IPS-20b (cell line): ENCODE measurements at regions not wholly inside any gene's neighbourhood (a gene's known extent, or its start where the extent isn't known, plus 50 kb on each side); places are given as distances from the start of the nearest gene placed in this dataset.

ENCODE experiments used
- H3K27ac ChIP-seq: one replicate; pipeline ENCODE4 v1.5.1; 2013; ENCODE audit warnings: low read length
- H3K27me3 ChIP-seq: 2 replicates; pipeline ENCODE4 v1.6.1; 2013; ENCODE audit warnings: mild to moderate bottlenecking, low read length, inconsistent platforms; ENCODE audit not compliant: insufficient read depth
- H3K36me3 ChIP-seq: 2 replicates; pipeline ENCODE4 v1.6.1; 2013; ENCODE audit warnings: low read depth, mild to moderate bottlenecking, inconsistent platforms, low read length, moderate library complexity; ENCODE audit not compliant: insufficient read depth
- H3K4me1 ChIP-seq: 2 replicates; pipeline ENCODE4 v1.6.1; 2013; ENCODE audit warnings: mild to moderate bottlenecking, control low read depth, inconsistent platforms, low read length, moderate library complexity; ENCODE audit not compliant: insufficient read depth
- H3K4me3 ChIP-seq: 2 replicates; pipeline ENCODE4 v1.5.1; 2013; ENCODE audit warnings: mild to moderate bottlenecking, low read length, inconsistent platforms
- H3K9ac ChIP-seq: 2 replicates; pipeline ENCODE4 v1.6.1; 2013; ENCODE audit warnings: low read depth, mild to moderate bottlenecking, inconsistent platforms, low read length, moderate library complexity
- H3K9me3 ChIP-seq: 2 replicates; pipeline ENCODE4 v1.6.1; 2013; ENCODE audit warnings: mild to moderate bottlenecking, low read depth, low read length, inconsistent platforms; ENCODE audit not compliant: insufficient read depth

DNA sequence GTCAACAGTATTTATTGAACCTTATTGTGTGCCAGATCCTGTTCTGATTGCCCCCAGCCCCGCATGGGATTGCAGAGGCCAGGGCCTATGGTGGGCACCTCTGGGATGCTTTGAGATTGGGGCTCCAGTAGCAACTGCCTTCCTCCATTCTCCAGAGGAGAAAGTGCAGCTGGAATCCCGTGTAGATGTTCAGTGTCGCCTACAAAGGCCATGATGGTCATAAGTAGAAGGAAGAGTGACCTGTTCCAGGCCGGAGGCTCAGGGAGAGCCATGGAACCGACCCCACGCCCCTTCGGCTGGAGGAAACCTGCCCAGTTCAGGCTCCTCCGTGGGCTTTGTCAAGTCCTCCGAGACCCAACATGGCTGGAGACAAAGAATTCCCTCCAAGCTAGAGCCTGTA is 287.5 kb downstream of the FBXW7 start:
- H3K4me1 ChIP-seq = no peaks in the 10 kb centered on the region
- H3K27ac ChIP-seq = no peak overlapping the region
- no peak overlapping the region for H3K9ac ChIP-seq
- no peaks in the 10 kb centered on the region; the same call in none of the 2 replicates for H3K9me3 ChIP-seq
- H3K36me3 ChIP-seq = no peaks in the 10 kb centered on the region
- H3K27me3 ChIP-seq = no peaks in the 10 kb centered on the region
- H3K4me3 ChIP-seq = no peak overlapping the region

DNA sequence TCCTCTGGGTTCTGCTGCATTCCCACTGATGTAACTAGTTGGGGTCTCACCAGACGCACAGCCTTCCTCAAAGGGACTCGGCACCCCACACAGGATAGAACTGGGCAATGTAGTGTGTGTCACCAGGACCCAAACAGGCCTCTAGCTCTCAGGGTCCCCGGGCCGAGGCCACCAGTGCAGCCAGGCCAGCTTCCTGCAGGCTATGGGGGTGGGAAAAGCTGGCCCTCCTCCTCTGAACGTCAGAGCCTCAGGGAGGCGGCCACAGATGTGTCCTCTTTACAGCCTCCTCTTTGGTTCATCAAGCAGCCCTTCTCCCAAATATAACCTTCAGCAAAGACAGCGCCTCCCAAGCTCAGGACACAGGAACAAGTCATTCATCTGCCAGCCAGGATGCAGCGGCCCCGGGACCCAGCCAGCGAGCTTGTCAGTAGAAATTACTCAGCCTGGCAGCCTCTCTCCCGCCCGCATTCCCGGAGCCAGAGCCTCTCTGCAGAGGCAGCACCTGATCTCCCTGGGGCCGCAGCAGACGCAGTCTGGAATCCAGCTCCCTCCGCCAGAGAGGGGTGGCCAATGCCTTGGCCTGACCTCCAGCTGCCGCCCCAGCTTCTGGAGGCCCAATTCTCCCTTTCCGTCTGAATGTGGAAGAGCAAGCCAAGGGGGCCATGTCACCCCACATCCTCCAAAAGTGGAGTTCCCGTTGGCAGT is 288.5 kb downstream of the FBXW7 start:
- Histone ChIP-seq H3K9ac (no peak overlapping the region), H3K27ac (no peak overlapping the region), H3K4me3 (no peak overlapping the region), H3K9me3 (no peaks in the 10 kb centered on the region; the same call in none of the 2 replicates), H3K36me3 (no peaks in the 10 kb centered on the region), H3K27me3 (no peaks in the 10 kb centered on the region), H3K4me1 (no peaks in the 10 kb centered on the region)

DNA sequence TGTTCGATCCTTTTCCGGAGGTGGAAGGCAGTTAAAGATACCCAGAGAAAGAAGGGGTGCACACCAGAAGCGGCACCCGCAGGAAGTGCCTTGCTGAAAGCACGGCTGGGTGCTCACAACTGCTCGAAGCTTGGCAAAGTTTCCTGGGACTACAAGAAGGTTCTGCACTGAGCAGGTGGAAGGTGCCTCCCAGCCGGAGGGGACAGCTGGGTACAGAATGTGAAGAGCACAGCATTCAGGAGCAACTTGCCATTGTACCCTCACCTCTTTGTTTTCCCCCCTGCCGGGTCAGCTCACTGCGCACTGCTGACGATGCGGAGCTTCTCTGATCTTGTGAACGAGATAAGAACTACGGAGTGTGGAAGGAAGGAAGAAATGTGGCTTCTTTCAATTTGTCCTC is 289.2 kb downstream of the FBXW7 start:
- H3K4me1 ChIP-seq = no peaks in the 10 kb centered on the region
- H3K9ac ChIP-seq = no peak overlapping the region
- no peaks in the 10 kb centered on the region for H3K36me3 ChIP-seq
- H3K9me3 ChIP-seq = no peaks in the 10 kb centered on the region
- H3K4me3 ChIP-seq = no peak overlapping the region
- H3K27me3 ChIP-seq = no peaks in the 10 kb centered on the region
- H3K27ac ChIP-seq = no peak overlapping the region

DNA sequence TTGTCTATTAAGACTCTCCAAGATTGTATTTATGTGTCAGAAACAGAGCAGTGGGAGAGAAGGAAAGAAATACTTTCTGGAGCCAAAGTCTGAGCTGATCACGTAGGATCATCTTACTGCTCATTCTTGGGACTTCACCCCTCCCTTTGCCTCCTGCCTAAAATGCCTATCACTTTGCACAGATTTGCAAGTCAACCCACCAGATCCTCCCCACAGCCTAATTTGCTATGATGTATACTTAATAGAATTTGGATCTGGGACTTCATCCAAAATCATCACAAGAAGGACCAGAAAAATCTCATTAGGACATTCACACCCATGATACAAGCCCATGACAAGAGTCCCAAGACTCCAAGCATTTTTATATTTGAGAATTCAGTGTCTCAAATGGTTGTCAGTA is 290.2 kb downstream of the FBXW7 start:
- Histone ChIP-seq H3K9ac (no peak overlapping the region), H3K27me3 (no peaks in the 10 kb centered on the region), H3K9me3 (no peaks in the 10 kb centered on the region), H3K27ac (no peak overlapping the region), H3K4me1 (no peaks in the 10 kb centered on the region), H3K4me3 (no peak overlapping the region), H3K36me3 (no peaks in the 10 kb centered on the region)

DNA sequence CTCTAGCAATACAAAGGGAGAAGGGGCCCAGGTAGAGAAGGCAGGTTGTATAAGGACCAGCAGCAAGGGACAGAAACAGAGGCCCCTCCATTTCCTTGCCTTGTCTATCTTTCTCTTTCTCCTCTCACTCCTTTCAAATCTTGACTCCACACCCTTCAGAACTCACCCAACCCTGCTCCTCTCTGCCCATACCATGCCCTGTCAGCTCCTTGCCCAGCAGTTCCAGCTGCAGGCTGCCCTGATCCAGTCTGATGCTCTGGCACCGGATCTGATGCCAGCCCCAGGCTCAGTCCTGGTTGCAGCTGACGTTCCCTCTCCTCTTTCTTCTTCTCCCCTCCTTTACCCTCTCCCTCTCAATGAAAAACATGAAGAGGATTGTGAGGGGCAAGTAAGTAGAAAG is 291.2 kb downstream of the FBXW7 start:
- Histone ChIP-seq H3K9ac (no peak overlapping the region), H3K36me3 (no peaks in the 10 kb centered on the region), H3K4me1 (no peaks in the 10 kb centered on the region), H3K27ac (no peak overlapping the region), H3K4me3 (no peak overlapping the region), H3K9me3 (no peaks in the 10 kb centered on the region), H3K27me3 (no peaks in the 10 kb centered on the region)

DNA sequence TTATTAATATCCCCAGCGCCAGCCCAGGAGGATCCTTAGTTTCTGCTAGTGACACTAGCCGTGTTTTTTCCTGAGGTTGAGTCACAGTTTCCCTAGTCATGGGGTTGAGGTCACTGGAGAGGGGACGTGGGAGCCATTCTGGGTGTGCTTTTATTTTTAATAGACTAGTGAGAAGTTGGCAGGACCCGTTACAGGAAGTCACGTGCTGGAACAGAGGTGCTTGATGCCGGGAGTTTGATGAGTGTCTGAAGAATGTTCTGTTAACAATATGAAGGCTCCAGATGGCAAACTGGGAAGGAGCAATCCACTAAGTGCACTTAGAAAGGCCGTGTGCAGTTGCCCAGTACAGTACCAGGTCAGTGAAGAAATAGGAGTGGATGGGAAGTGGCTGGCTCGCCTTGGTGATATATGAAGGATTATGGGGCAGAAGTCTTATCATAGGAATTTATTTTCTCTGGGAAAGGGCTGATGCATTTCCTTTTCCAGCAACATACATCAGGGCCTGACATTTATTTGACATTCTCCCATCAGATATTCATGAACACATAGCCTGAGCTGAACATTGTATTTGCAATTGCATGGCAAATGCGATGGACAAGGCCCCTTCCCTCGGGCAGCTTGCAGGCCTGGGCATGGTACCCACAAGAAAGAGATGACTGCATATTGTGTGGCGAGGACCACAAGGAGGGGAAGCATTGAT is 291.8 kb downstream of the FBXW7 start:
- no peaks in the 10 kb centered on the region for H3K36me3 ChIP-seq
- no peaks in the 10 kb centered on the region for H3K9me3 ChIP-seq
- no peak overlapping the region for H3K9ac ChIP-seq
- H3K4me1 ChIP-seq = no peaks in the 10 kb centered on the region
- no peak overlapping the region for H3K4me3 ChIP-seq
- H3K27me3 ChIP-seq = no peaks in the 10 kb centered on the region
- no peak overlapping the region for H3K27ac ChIP-seq

DNA sequence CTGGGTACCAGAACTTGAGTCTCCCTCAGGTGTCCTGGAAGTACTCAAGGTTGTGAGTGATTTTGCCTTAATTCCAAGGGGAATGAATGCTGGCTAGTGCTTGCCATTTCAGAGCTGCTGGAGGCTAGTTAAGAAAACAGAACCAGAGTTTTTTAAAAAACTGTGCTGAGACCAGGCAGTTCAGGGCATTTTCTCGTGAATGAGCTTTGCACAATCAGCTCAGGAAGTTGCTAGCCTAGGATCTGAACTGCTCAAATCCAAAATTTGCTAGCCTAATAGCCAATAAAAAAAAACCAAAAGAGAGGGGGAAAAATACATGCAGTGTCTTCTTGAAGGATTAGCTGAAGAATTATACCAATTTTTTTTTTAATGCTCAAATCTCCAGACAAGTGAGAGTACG is 292.7 kb downstream of the FBXW7 start:
- Histone ChIP-seq H3K27me3 (no peaks in the 10 kb centered on the region), H3K4me1 (no peaks in the 10 kb centered on the region), H3K27ac (no peak overlapping the region), H3K4me3 (no peak overlapping the region), H3K9me3 (no peaks in the 10 kb centered on the region), H3K9ac (no peak overlapping the region), H3K36me3 (no peaks in the 10 kb centered on the region)

DNA sequence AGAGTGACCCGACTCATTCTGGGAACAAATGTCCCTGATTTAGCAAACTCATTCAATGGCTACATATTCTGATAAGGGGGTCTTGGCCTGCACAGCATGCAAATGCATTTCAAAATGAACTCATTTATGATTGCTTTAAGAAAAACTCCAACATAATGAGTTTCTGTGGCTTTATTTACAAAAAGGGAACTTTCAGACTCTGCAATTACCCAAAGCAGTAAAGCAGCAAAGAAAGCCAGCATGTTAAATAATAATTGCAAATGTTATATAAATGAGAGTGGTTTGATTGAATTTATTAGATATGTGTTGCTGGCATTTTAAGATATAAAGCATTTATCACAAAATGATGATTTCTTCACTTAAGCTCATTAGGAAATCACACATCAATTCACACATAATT is 295.7 kb downstream of the FBXW7 start:
- no peak overlapping the region for H3K9ac ChIP-seq
- no peaks in the 10 kb centered on the region for H3K4me1 ChIP-seq
- no peaks in the 10 kb centered on the region for H3K9me3 ChIP-seq
- H3K27me3 ChIP-seq = no peaks in the 10 kb centered on the region
- H3K36me3 ChIP-seq = no peaks in the 10 kb centered on the region
- no peak overlapping the region for H3K4me3 ChIP-seq
- no peak overlapping the region for H3K27ac ChIP-seq

DNA sequence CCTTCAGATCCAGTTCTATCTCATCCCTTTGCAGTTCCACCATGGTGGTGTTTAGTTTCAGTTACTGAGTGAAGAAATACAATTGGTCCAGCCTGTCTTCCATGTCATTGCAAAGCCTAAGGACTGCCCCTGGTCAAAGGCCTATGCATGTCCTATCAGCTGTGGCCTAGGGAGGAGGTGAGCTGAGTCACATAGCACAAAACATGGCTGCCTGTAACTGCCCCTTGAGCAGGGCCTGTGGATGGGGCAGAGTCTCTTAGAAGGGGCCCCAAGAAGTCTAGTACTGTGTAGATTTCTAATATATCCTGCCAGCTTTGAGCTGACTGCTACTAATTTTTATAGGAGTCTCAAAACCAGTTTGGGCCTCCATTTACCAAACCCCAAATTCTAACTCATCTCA is 296.7 kb downstream of the FBXW7 start:
- H3K9ac ChIP-seq = no peak overlapping the region
- H3K36me3 ChIP-seq = no peaks in the 10 kb centered on the region
- H3K4me3 ChIP-seq = no peak overlapping the region
- H3K27me3 ChIP-seq = no peaks in the 10 kb centered on the region
- no peaks in the 10 kb centered on the region for H3K9me3 ChIP-seq
- no peak overlapping the region for H3K27ac ChIP-seq
- H3K4me1 ChIP-seq = no peaks in the 10 kb centered on the region

DNA sequence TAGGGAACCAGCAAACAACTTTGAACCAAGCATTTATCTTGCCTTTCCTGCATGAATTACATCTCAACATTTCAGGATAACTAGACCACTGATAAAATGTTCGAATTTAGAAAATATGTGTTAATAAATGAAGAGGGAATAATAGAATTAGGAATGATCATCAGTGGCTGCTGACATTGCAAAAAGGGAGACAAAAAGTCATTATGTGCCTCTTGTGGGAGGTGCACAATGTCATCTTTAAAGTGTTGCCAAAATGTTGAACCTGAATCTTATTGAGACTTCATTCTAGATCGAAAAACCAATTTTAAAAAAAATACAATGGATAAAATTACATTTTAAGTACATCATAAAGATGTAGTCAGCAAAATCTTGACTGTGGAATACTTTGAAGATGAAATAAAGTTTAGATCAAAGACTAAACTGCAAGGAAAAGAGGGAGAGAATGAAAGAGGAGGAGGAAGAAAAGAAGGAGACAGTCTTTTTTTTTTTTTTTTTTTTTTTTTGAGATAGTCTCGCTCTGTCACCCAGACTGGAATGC is 299.3 kb downstream of the FBXW7 start:
- Histone ChIP-seq H3K27me3 (no peaks in the 10 kb centered on the region), H3K27ac (no peak overlapping the region), H3K36me3 (no peaks in the 10 kb centered on the region), H3K9ac (no peak overlapping the region), H3K9me3 (no peaks in the 10 kb centered on the region), H3K4me3 (no peak overlapping the region), H3K4me1 (no peaks in the 10 kb centered on the region)

DNA sequence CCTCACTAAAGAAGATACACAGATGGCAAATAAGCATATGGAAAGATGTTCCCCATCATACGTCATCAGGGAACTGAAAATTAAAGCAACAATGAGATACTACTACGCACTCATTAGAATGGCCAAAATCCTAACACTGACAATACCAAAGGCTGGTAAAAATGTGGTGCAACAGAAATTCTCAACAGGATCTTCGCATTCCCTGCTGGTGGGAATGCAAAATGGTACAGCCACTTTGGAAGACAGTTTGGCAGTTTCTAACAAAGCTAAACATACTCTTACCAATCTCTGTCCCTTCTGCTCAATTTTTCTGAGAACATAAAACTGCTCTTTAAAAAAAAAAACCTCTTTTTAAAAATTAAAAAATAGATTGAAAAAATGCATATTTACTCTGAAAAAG is 300.2 kb downstream of the FBXW7 start:
- no peak overlapping the region for H3K27ac ChIP-seq
- no peaks in the 10 kb centered on the region for H3K4me1 ChIP-seq
- H3K4me3 ChIP-seq = no peak overlapping the region
- H3K27me3 ChIP-seq = no peaks in the 10 kb centered on the region
- H3K9me3 ChIP-seq = peaks cover under 1% of the 10 kb centered on the region; the same call in 1 of the 2 replicates
- H3K9ac ChIP-seq = no peak overlapping the region
- no peaks in the 10 kb centered on the region for H3K36me3 ChIP-seq

DNA sequence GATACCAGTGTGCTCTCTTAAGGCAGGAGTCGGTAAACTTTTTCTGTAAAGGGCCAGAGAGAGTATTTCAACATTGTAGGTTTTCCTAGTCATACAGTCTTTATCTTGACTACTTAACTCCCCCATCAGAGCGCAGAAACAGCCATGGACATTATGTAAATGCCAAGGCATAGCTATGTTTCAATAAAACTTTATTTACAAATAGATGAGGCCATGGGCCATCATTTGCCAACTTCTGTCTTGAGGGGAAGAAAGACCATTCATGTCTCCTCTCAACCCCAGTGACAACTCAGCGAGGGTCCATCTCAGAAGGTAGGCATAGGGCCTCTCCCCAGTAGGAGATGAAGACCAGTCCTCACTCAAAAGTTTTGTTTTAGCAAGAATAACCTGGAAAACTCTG is 301.3 kb downstream of the FBXW7 start:
- no peaks in the 10 kb centered on the region for H3K36me3 ChIP-seq
- no peak overlapping the region for H3K9ac ChIP-seq
- H3K4me1 ChIP-seq = peaks cover under 1% of the 10 kb centered on the region; the same call in 1 of the 2 replicates
- peaks cover 11% of the 10 kb centered on the region for H3K9me3 ChIP-seq
- no peaks in the 10 kb centered on the region for H3K27me3 ChIP-seq
- no peak overlapping the region for H3K27ac ChIP-seq
- H3K4me3 ChIP-seq = no peak overlapping the region
